ENCODE measurements at regions not wholly inside any gene's neighbourhood (a gene's known extent, or its start where the extent isn't known, plus 50 kb on each side); places are given as distances from the start of the nearest gene placed in this dataset.

- no peak overlapping the region for H3K27ac ChIP-seq
- H3K9me3 ChIP-seq (ENCODE audit: low read depth), result no peaks in the 10 kb centered on the region
- no peak overlapping the region for H3K4me2 ChIP-seq
- peaks cover 9% of the 10 kb centered on the region for H3K4me1 Mint-ChIP-seq
- H3K27ac Mint-ChIP-seq, result no peak overlapping the region
- H3K4me1 ChIP-seq, result no peaks in the 10 kb centered on the region
- no peaks in the 10 kb centered on the region for H4K20me1 ChIP-seq (ENCODE audit: low read depth)
- H3K36me3 ChIP-seq, result no peaks in the 10 kb centered on the region
- no peaks in the 10 kb centered on the region for H3K9me3 Mint-ChIP-seq
- DNase-seq (ENCODE audit: low spot score), result no peak
- H3K27me3 ChIP-seq, result peaks cover 6% of the 10 kb centered on the region
- H3K27me3 Mint-ChIP-seq (ENCODE audit: insufficient read depth, low read depth), result peaks cover 5% of the 10 kb centered on the region
- H3K4me3 ChIP-seq, result no peak overlapping the region
- H3F3A ChIP-seq (ENCODE audit: low read depth), result no peaks in the 10 kb centered on the region
- no peak overlapping the region for H3K9ac ChIP-seq
- H2AFZ ChIP-seq (replicated peaks), result no peak overlapping the region
- H3K36me3 Mint-ChIP-seq, result no peaks in the 10 kb centered on the region
- TF ChIP-seq EZH2phosphoT487 (IDR thresholded peaks at IDR 0.05) (no peak), EZH2 (IDR thresholded peaks at IDR 0.05) (no peak), CTCF (IDR thresholded peaks at IDR 0.05) (no peak)
- no peak overlapping the region for H3K4me3 Mint-ChIP-seq
- H3K79me2 ChIP-seq (ENCODE audit: low read depth), result no peaks in the 10 kb centered on the region
These were observed 366.9 kb downstream of the SIPA1L2 start for GRCh38 chr1:232262991-232263390.

- H3K9me3 Mint-ChIP-seq, result no peaks in the 10 kb centered on the region
- Histone ChIP-seq H3F3A (ENCODE audit: low read depth) (no peaks in the 10 kb centered on the region), H3K9me3 (ENCODE audit: low read depth) (no peaks in the 10 kb centered on the region), H2AFZ (replicated peaks) (no peak overlapping the region), H3K4me3 (no peak overlapping the region), H3K4me1 (no peaks in the 10 kb centered on the region), H3K27me3 (peaks cover 8% of the 10 kb centered on the region), H3K36me3 (no peaks in the 10 kb centered on the region), H4K20me1 (ENCODE audit: low read depth) (no peaks in the 10 kb centered on the region), H3K9ac (no peak overlapping the region), H3K4me2 (no peak overlapping the region), H3K27ac (no peak overlapping the region), H3K79me2 (ENCODE audit: low read depth) (no peaks in the 10 kb centered on the region)
- no peaks in the 10 kb centered on the region for H3K36me3 Mint-ChIP-seq
- no peak for DNase-seq (ENCODE audit: low spot score)
- peaks cover 9% of the 10 kb centered on the region for H3K4me1 Mint-ChIP-seq
- H3K4me3 Mint-ChIP-seq, result no peak overlapping the region
- H3K27me3 Mint-ChIP-seq (ENCODE audit: insufficient read depth, low read depth), result peaks cover 5% of the 10 kb centered on the region
- no peak overlapping the region for H3K27ac Mint-ChIP-seq
- no peak for TF ChIP-seq CTCF (IDR thresholded peaks at IDR 0.05)
- TF ChIP-seq EZH2 (IDR thresholded peaks at IDR 0.05), result no peak
- TF ChIP-seq EZH2phosphoT487 (IDR thresholded peaks at IDR 0.05), result no peak
These were observed 369.1 kb downstream of the SIPA1L2 start for GRCh38 chr1:232260861-232261260.

- H3F3A ChIP-seq (ENCODE audit: low read depth), result no peaks in the 10 kb centered on the region
- no peak overlapping the region for H2AFZ ChIP-seq (replicated peaks)
- H3K4me1 Mint-ChIP-seq, result peaks cover 4% of the 10 kb centered on the region
- H3K9me3 ChIP-seq (ENCODE audit: low read depth), result no peaks in the 10 kb centered on the region
- H3K4me2 ChIP-seq, result no peak overlapping the region
- no peaks in the 10 kb centered on the region for H3K36me3 ChIP-seq
- H4K20me1 ChIP-seq (ENCODE audit: low read depth), result no peaks in the 10 kb centered on the region
- H3K36me3 Mint-ChIP-seq, result no peaks in the 10 kb centered on the region
- H3K27ac ChIP-seq, result no peak overlapping the region
- H3K9ac ChIP-seq, result no peak overlapping the region
- no peak overlapping the region for H3K4me3 Mint-ChIP-seq
- no peaks in the 10 kb centered on the region for H3K79me2 ChIP-seq (ENCODE audit: low read depth)
- peaks cover 5% of the 10 kb centered on the region for H3K27me3 Mint-ChIP-seq (ENCODE audit: insufficient read depth, low read depth)
- H3K27ac Mint-ChIP-seq, result no peak overlapping the region
- H3K4me1 ChIP-seq, result no peaks in the 10 kb centered on the region
- no peaks in the 10 kb centered on the region for H3K9me3 Mint-ChIP-seq
- TF ChIP-seq EZH2 (IDR thresholded peaks at IDR 0.05) (no peak), CTCF (IDR thresholded peaks at IDR 0.05) (no peak), EZH2phosphoT487 (IDR thresholded peaks at IDR 0.05) (no peak)
- no peak overlapping the region for H3K4me3 ChIP-seq
- DNase-seq (ENCODE audit: low spot score), result no peak
- peaks cover 15% of the 10 kb centered on the region for H3K27me3 ChIP-seq
These were observed 369.9 kb downstream of the SIPA1L2 start for GRCh38 chr1:232260045-232260444.
